ENCODE measurements at regions not wholly inside any gene's neighbourhood (a gene's known extent, or its start where the extent isn't known, plus 50 kb on each side); places are given as distances from the start of the nearest gene placed in this dataset.

- peaks cover 67% of the 10 kb centered on the region for H3K27me3 Mint-ChIP-seq
- no peak for ATAC-seq (ENCODE audit: poor library complexity)
Measured at GRCh38 chr11:31877083-31877482, 66.0 kb upstream of the PAX6 start.

GRCh38 chr11:31875866-31876560 is 64.9 kb upstream of the PAX6 start:
- no peak overlapping the region for H3K4me3 Mint-ChIP-seq
- H3K4me1 Mint-ChIP-seq (ENCODE audit: low read depth): no peaks in the 10 kb centered on the region
- no peak for DNase-seq
- H3K9me3 Mint-ChIP-seq: no peaks in the 10 kb centered on the region
- Histone ChIP-seq H3K27ac (ENCODE audit: low read depth in 1 of 2, low read length in 2 of 2) (no peak overlapping the region), H3K4me3 (ENCODE audit: low read length) (no peak overlapping the region), H3K36me3 (ENCODE audit: insufficient read depth, low read length) (no peaks in the 10 kb centered on the region), H3K4me1 (ENCODE audit: insufficient read depth, low read length) (no peaks in the 10 kb centered on the region), H3K9me3 (ENCODE audit: control insufficient read depth in 1 of 2, insufficient read depth in 1 of 2, low read length in 2 of 2) (peaks cover 0 to 2% of the 10 kb centered on the region in 2 experiments), H3K27me3 (ENCODE audit: control insufficient read depth in 1 of 2, insufficient read depth in 2 of 2, low read length in 2 of 2) (peaks cover 4 to 8% of the 10 kb centered on the region in 2 experiments)
- POLR2A ChIA-PET: no interaction called here
- H3K36me3 Mint-ChIP-seq (ENCODE audit: low read depth): no peaks in the 10 kb centered on the region
- CTCF ChIA-PET: no interaction called here
- intact Hi-C loops (cut with DNase I, micrococcal nuclease): loop anchor here in 1 of 2 experiments (10.0 kb wide), 2 partner anchors 391 to 481 kb away; no protein-coding TSS in a partner anchor
- ATAC-seq (ENCODE audit: poor library complexity): no peak
- no peak overlapping the region for H3K27ac Mint-ChIP-seq
- H3K27me3 Mint-ChIP-seq: peaks cover 72% of the 10 kb centered on the region
- no peak for TF ChIP-seq CTCF (IDR thresholded peaks at IDR 0.05)

More at GRCh38 chr11:31877083-31877482, 66.0 kb upstream of the PAX6 start:
- intact Hi-C loops (cut with DNase I, micrococcal nuclease): loop anchor here in 1 of 2 experiments (10.0 kb wide), 2 partner anchors 392 to 482 kb away; no protein-coding TSS in a partner anchor
- DNase-seq: no peak
- H3K27ac Mint-ChIP-seq: no peak overlapping the region
- H3K36me3 Mint-ChIP-seq (ENCODE audit: low read depth): no peaks in the 10 kb centered on the region
- CTCF ChIA-PET: no interaction called here
- Histone ChIP-seq H3K27me3 (ENCODE audit: control insufficient read depth in 1 of 2, insufficient read depth in 2 of 2, low read length in 2 of 2) (peaks cover 3 to 4% of the 10 kb centered on the region in 2 experiments), H3K4me3 (ENCODE audit: low read length) (no peak overlapping the region), H3K4me1 (ENCODE audit: insufficient read depth, low read length) (no peaks in the 10 kb centered on the region), H3K9me3 (ENCODE audit: control insufficient read depth in 1 of 2, insufficient read depth in 1 of 2, low read length in 2 of 2) (no peaks in the 10 kb centered on the region), H3K27ac (ENCODE audit: low read depth in 1 of 2, low read length in 2 of 2) (no peak overlapping the region), H3K36me3 (ENCODE audit: insufficient read depth, low read length) (no peaks in the 10 kb centered on the region)
- H3K4me3 Mint-ChIP-seq: no peak overlapping the region
- POLR2A ChIA-PET: no interaction called here
- H3K9me3 Mint-ChIP-seq: no peaks in the 10 kb centered on the region
- no peaks in the 10 kb centered on the region for H3K4me1 Mint-ChIP-seq (ENCODE audit: low read depth)
- no peak for TF ChIP-seq CTCF (IDR thresholded peaks at IDR 0.05)

- Mint-ChIP-seq H3K36me3 (ENCODE audit: low read depth) (no peaks in the 10 kb centered on the region), H3K4me3 (no peak overlapping the region), H3K27me3 (peaks cover 63% of the 10 kb centered on the region), H3K4me1 (ENCODE audit: low read depth) (no peaks in the 10 kb centered on the region), H3K9me3 (no peaks in the 10 kb centered on the region), H3K27ac (no peak overlapping the region)
- no peak overlapping the region for H3K27ac ChIP-seq (ENCODE audit: low read depth in 1 of 2, low read length in 2 of 2)
- no peak overlapping the region for H3K4me3 ChIP-seq (ENCODE audit: low read length)
- H3K4me1 ChIP-seq (ENCODE audit: insufficient read depth, low read length): no peaks in the 10 kb centered on the region
- DNase-seq (no peak), ATAC-seq (ENCODE audit: poor library complexity) (no peak)
- ChIA-PET CTCF (no interaction called here), POLR2A (no interaction called here)
- H3K9me3 ChIP-seq (ENCODE audit: control insufficient read depth in 1 of 2, insufficient read depth in 1 of 2, low read length in 2 of 2): peaks cover 0 to 5% of the 10 kb centered on the region in 2 experiments
- peaks cover 4 to 15% of the 10 kb centered on the region in 2 experiments for H3K27me3 ChIP-seq (ENCODE audit: control insufficient read depth in 1 of 2, insufficient read depth in 2 of 2, low read length in 2 of 2)
- intact Hi-C loops (cut with DNase I, micrococcal nuclease): loop anchor here (5.0 to 10.0 kb wide), 4 partner anchors 387 to 767 kb away; no protein-coding TSS in a partner anchor
- no peaks in the 10 kb centered on the region for H3K36me3 ChIP-seq (ENCODE audit: insufficient read depth, low read length)
- no peak for TF ChIP-seq CTCF (IDR thresholded peaks at IDR 0.05)
Measured at GRCh38 chr11:31874631-31875191, 63.6 kb upstream of the PAX6 start.

All from CD4-positive, alpha-beta T cell (primary cell).